ENCODE measurements at regions not wholly inside any gene's neighbourhood (a gene's known extent, or its start where the extent isn't known, plus 50 kb on each side); places are given as distances from the start of the nearest gene placed in this dataset.

DNA sequence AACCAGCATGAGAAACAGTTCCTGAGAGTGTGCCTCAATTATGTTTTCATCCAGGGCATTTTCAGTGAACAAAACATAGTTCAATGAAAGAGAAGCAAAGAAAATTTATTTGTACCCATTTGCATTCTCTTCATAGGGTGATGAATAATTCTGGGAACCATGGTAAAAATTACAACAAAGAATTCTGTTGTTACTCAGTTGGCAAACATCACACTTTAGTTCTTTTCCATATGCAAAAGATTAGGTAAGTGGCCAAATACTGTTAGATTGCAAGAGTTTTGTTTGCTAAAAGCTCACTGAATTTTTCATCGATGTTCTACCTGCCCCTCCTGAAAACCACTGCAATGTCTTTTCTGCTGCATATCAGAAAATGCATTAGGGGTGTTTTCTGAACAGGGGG lies 132.4 kb upstream of the RGS6 start:
- no peak overlapping the region for H3K9ac ChIP-seq (ENCODE audit: low read length)
- no peak overlapping the region for H2AFZ ChIP-seq (ENCODE audit: low read depth, low read length, severe bottlenecking)

DNA sequence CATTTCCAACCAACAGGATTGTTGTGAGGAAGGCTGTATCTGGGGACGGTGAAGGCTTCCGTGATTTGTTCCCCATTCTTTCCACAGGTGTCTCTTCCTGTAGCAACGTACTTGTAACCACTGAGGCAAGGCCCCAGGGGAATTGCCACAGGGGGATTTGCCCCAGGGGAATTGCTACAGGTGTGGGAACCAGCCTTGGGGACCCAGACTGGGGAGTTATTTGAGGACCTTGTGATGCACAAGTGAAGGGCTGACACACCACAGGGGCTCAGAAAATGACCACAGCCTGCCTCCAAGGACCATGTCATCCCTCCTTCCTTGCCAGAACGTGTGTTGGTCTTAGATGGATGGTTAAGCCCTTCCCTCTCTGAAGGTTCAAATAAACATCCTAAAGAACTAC lies 131.4 kb upstream of the RGS6 start:
- Histone ChIP-seq H3K4me3 (ENCODE audit: insufficient read depth, low read length, poor library complexity, severe bottlenecking) (no peak overlapping the region), H3F3A (ENCODE audit: insufficient read depth) (no peaks in the 10 kb centered on the region), H4K20me1 (ENCODE audit: low read depth, low read length) (no peaks in the 10 kb centered on the region), H3K79me2 (ENCODE audit: insufficient read depth, low read length) (no peaks in the 10 kb centered on the region), H3K36me3 (ENCODE audit: low read length) (no peaks in the 10 kb centered on the region), H3K9ac (ENCODE audit: low read length) (no peak overlapping the region), H3K27me3 (ENCODE audit: low read length) (no peaks in the 10 kb centered on the region), H2AFZ (ENCODE audit: low read depth, low read length, severe bottlenecking) (no peak overlapping the region), H3K4me2 (ENCODE audit: low read depth, low read length, poor library complexity, severe bottlenecking) (no peak overlapping the region), H3K9me3 (ENCODE audit: insufficient read depth, low read length) (no peaks in the 10 kb centered on the region), H3K27ac (ENCODE audit: low read depth, low read length) (no peak overlapping the region), H3K9me2 (replicated peaks; ENCODE audit: insufficient read depth, low read length) (no peaks in the 10 kb centered on the region)
- TF ChIP-seq, protein P1, sequence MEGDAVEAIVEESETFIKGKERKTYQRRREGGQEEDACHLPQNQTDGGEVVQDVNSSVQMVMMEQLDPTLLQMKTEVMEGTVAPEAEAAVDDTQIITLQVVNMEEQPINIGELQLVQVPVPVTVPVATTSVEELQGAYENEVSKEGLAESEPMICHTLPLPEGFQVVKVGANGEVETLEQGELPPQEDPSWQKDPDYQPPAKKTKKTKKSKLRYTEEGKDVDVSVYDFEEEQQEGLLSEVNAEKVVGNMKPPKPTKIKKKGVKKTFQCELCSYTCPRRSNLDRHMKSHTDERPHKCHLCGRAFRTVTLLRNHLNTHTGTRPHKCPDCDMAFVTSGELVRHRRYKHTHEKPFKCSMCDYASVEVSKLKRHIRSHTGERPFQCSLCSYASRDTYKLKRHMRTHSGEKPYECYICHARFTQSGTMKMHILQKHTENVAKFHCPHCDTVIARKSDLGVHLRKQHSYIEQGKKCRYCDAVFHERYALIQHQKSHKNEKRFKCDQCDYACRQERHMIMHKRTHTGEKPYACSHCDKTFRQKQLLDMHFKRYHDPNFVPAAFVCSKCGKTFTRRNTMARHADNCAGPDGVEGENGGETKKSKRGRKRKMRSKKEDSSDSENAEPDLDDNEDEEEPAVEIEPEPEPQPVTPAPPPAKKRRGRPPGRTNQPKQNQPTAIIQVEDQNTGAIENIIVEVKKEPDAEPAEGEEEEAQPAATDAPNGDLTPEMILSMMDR (IDR thresholded peaks at IDR 0.05; ENCODE audit: insufficient read depth, low read length, poor library complexity, severe bottlenecking) = no peak
- TF ChIP-seq EZH2phosphoT487 (conservative IDR thresholded peaks at IDR 0.05; ENCODE audit: low read length) = no peak

More for the DNA sequence above, 132.4 kb upstream of the RGS6 start:
- no peak overlapping the region for H3K4me2 ChIP-seq (ENCODE audit: low read depth, low read length, poor library complexity, severe bottlenecking)
- no peaks in the 10 kb centered on the region for H3K79me2 ChIP-seq (ENCODE audit: insufficient read depth, low read length)
- no peaks in the 10 kb centered on the region for H3K27me3 ChIP-seq (ENCODE audit: low read length)
- no peak overlapping the region for H3K27ac ChIP-seq (ENCODE audit: low read depth, low read length)
- H3K9me2 ChIP-seq (replicated peaks; ENCODE audit: insufficient read depth, low read length) = no peaks in the 10 kb centered on the region
- H4K20me1 ChIP-seq (ENCODE audit: low read depth, low read length) = no peaks in the 10 kb centered on the region
- no peak for TF ChIP-seq EZH2phosphoT487 (conservative IDR thresholded peaks at IDR 0.05; ENCODE audit: low read length)
- TF ChIP-seq, protein P1 (IDR thresholded peaks at IDR 0.05; ENCODE audit: insufficient read depth, low read length, poor library complexity, severe bottlenecking) = no peak
- no peaks in the 10 kb centered on the region for H3K9me3 ChIP-seq (ENCODE audit: insufficient read depth, low read length)
- H3K4me3 ChIP-seq (ENCODE audit: insufficient read depth, low read length, poor library complexity, severe bottlenecking) = no peak overlapping the region
- H3F3A ChIP-seq (ENCODE audit: insufficient read depth) = no peaks in the 10 kb centered on the region
- H3K36me3 ChIP-seq (ENCODE audit: low read length) = no peaks in the 10 kb centered on the region

DNA sequence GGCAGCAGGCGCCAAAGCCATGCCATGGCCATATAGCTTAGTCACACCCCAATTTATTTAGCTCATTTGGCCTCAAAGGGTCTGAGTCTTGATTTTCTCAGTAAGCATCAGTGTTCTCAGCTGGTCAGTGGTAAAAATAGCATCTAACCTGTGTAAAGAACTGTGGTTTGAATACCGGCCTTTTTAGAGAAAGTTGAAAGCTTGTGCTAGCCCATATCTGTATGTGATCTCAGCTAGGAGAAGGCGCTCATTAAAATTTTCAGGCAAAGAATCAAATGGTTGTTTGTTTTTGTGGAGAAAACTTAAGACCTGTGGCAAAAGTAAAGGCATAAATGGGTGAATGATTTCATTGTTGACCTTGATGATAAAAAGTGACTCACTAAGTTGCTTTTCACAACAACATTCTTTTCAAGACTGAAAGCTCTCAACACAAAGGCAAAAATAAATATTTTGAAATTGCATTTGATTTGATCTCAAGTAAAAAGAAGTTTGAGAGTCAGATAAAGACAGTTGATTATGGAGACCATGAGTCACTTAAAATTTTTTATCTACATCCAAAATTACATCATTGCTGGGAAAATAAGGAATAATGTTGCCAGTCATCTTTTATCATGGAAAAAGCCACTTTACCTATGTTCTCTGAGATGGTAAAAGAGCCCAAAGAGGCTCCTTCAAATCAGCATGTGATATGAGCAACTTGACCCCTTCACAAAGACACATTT lies 128.5 kb upstream of the RGS6 start:
- Histone ChIP-seq H3K4me3 (ENCODE audit: insufficient read depth, low read length, poor library complexity, severe bottlenecking) (no peak overlapping the region), H4K20me1 (ENCODE audit: low read depth, low read length) (no peaks in the 10 kb centered on the region), H3K27me3 (ENCODE audit: low read length) (no peaks in the 10 kb centered on the region), H3K27ac (ENCODE audit: low read depth, low read length) (no peak overlapping the region), H3K36me3 (ENCODE audit: low read length) (no peaks in the 10 kb centered on the region), H3F3A (ENCODE audit: insufficient read depth) (no peaks in the 10 kb centered on the region), H3K9ac (ENCODE audit: low read length) (no peak overlapping the region), H2AFZ (ENCODE audit: low read depth, low read length, severe bottlenecking) (no peak overlapping the region), H3K9me3 (ENCODE audit: insufficient read depth, low read length) (no peaks in the 10 kb centered on the region), H3K4me2 (ENCODE audit: low read depth, low read length, poor library complexity, severe bottlenecking) (no peak overlapping the region), H3K79me2 (ENCODE audit: insufficient read depth, low read length) (no peaks in the 10 kb centered on the region), H3K9me2 (replicated peaks; ENCODE audit: insufficient read depth, low read length) (no peaks in the 10 kb centered on the region)
- no peak for TF ChIP-seq EZH2phosphoT487 (conservative IDR thresholded peaks at IDR 0.05; ENCODE audit: low read length)
- TF ChIP-seq, protein P1 (IDR thresholded peaks at IDR 0.05; ENCODE audit: insufficient read depth, low read length, poor library complexity, severe bottlenecking) = no peak

Measured in SU-DHL-6 (cell line).